Spleen (tissue), 11 donors: ENCODE measurements at regions not wholly inside any gene's neighbourhood (a gene's known extent, or its start where the extent isn't known, plus 50 kb on each side); places are given as distances from the start of the nearest gene placed in this dataset.
"Not testable (repeated sequence)": the region's sequence is repeated elsewhere in the genome, so short reads cannot be mapped to it uniquely, and the experiment has no call there.

Experiments
- DNase-seq: peaks from one replicate; pipeline ENCODE4 v3.0.0-alpha.2; 2020
- H3K27ac ChIP-seq, 8 donors: fragments of 200-600 bp; sonication (generic) in 7 of 8; 1 replicate in 4 of 8; 2 replicates in 4 of 8; pipeline versions ENCODE4 v1.5.0 to v1.8.0; 2016 to 2021; ENCODE audit warnings: inconsistent platforms in 4 of 8, mild to moderate bottlenecking in 4 of 8, moderate library complexity in 1 of 8
- H3K27me3 ChIP-seq, 7 donors: fragments of 200-600 bp; sonication (generic) in 6 of 7; replicated peaks in 1 of 7; 1 replicate in 4 of 7; 2 replicates in 3 of 7; pipeline versions ENCODE4 v1.5.0 to v1.8.0; 2016 to 2021; ENCODE audit warnings: inconsistent platforms in 3 of 7, mild to moderate bottlenecking in 1 of 7
- H3K36me3 ChIP-seq, 6 donors: fragments of 200-600 bp; sonication (generic) in 5 of 6; 1 replicate in 4 of 6; 2 replicates in 2 of 6; pipeline versions ENCODE4 v1.5.0 to v1.8.0; 2016 to 2021; ENCODE audit warnings: inconsistent platforms in 2 of 6
- H3K4me1 ChIP-seq, 6 donors: fragments of 200-600 bp; sonication (generic) in 5 of 6; 1 replicate in 3 of 6; 2 replicates in 3 of 6; pipeline versions ENCODE4 v1.5.0 to v1.8.0; 2016 to 2021; ENCODE audit warnings: inconsistent platforms in 3 of 6
- H3K4me3 ChIP-seq, 8 donors: fragments of 200-600 bp; sonication (generic) in 7 of 8; 1 replicate in 4 of 8; 2 replicates in 4 of 8; pipeline versions ENCODE4 v1.5.0 to v1.8.0; 2016 to 2021; ENCODE audit warnings: inconsistent platforms in 4 of 8, mild to moderate bottlenecking in 4 of 8, moderate library complexity in 2 of 8
- H3K9me3 ChIP-seq, 8 donors: fragments of 200-600 bp; sonication (generic) in 7 of 8; 1 replicate in 4 of 8; 2 replicates in 4 of 8; pipeline versions ENCODE4 v1.5.0 to v1.8.0; 2016 to 2021; ENCODE audit warnings: inconsistent platforms in 4 of 8
- POLR2A ChIP-seq, 3 donors: fragments of 450-650 bp; IDR thresholded peaks; one replicate each; pipeline ENCODE4 v1.5.1; 2017; ENCODE audit warnings: antibody characterized with exemption in 3 of 3, mild to moderate bottlenecking in 1 of 3
- POLR2AphosphoS5 ChIP-seq, 3 donors: sonication (generic); formaldehyde crosslinking; IDR thresholded peaks; one replicate each; pipeline ENCODE4 v1.5.1; 2017; ENCODE audit warnings: antibody characterized with exemption in 3 of 3
- WGBS, 5 donors: extraction: QIAGEN DNeasy Blood & Tissue Kit in 3 of 5; methylation state at CpG; one replicate each; pipeline versions ENCODE4 v1.1.5 to v1.1.7; 2013 to 2018; 5-methylcytosine and 5-hydroxymethylcytosine counted together
- intact Hi-C: fragments of 100-400 bp; cut with DNase I; formaldehyde crosslinking; loops from one replicate; pipeline ENCODE4 v1.15.0; 2023; ENCODE audit warnings: low total_unique reads
- TF ChIP-seq, protein P1 (sequence below), 11 experiments: fragments of 200-600 bp in 7 of 11; fragments of 450-650 bp in 4 of 11; sonication (generic) in 4 of 11; IDR thresholded peaks in 8 of 11; conservative IDR thresholded peaks in 3 of 11; 1 replicate in 7 of 11; 2 replicates in 4 of 11; pipeline versions ENCODE4 v1.4.0 to v1.8.0; 2016 to 2021; ENCODE audit warnings: antibody characterized with exemption in 11 of 11, inconsistent platforms in 4 of 11, mild to moderate bottlenecking in 1 of 11
- donor health status: healthy with polysubstance abuse.
- donor health status: DM: no; HTN: no; CAD: no; lungs with moderate emphysema.
- donor health status: DM: no; HTN: no; CAD: no.
- donor health status: Bipolar disorder and iron deficiency.
- donor health status: healthy.
- donor health status: DM: no; HTN: no; CAD: no.
- donor health status: DM: yes; HTN: yes; CAD: no.

DNA sequence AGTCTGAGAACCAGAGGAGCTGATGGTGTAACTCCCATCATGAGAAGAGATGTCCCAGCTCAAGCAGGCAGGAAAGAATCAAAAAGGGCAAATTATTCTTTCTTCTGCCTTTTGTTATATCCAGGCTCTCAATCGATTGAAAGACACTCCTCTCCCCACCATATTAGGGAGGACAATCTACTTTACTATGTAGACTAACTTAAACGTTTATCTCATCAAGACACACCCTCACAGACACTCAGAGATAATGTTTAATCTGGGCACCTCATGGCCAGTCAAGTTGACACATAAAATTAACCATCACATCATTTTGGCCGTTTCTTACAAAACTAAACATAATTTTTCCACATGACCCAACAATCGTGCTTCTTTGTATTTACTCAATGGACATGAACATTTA, 534.3 kb upstream of the RORB start:
- intact Hi-C loops = no loop called here
- Histone ChIP-seq H3K4me3 (no peak overlapping the region), H3K4me1 (no peaks in the 10 kb centered on the region), H3K27ac (no peak overlapping the region), H3K9me3 (peaks cover 0 to 10% (median 0%) of the 10 kb centered on the region in 8 donors), H3K36me3 (no peaks in the 10 kb centered on the region), H3K27me3 (no peaks in the 10 kb centered on the region)
- no peak for TF ChIP-seq POLR2A (IDR thresholded peaks at IDR 0.05)
- TF ChIP-seq, protein P1, sequence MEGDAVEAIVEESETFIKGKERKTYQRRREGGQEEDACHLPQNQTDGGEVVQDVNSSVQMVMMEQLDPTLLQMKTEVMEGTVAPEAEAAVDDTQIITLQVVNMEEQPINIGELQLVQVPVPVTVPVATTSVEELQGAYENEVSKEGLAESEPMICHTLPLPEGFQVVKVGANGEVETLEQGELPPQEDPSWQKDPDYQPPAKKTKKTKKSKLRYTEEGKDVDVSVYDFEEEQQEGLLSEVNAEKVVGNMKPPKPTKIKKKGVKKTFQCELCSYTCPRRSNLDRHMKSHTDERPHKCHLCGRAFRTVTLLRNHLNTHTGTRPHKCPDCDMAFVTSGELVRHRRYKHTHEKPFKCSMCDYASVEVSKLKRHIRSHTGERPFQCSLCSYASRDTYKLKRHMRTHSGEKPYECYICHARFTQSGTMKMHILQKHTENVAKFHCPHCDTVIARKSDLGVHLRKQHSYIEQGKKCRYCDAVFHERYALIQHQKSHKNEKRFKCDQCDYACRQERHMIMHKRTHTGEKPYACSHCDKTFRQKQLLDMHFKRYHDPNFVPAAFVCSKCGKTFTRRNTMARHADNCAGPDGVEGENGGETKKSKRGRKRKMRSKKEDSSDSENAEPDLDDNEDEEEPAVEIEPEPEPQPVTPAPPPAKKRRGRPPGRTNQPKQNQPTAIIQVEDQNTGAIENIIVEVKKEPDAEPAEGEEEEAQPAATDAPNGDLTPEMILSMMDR (IDR thresholded peaks at IDR 0.05 in 8 of 11, conservative IDR thresholded peaks at IDR 0.05 in 3 of 11) = no peak
- TF ChIP-seq POLR2AphosphoS5 (IDR thresholded peaks at IDR 0.05) = no peak
- WGBS, 5 donors = 65 to 78% (median 71%) methylated on average over 4 of the region's 4 CpGs
- no peak for DNase-seq

DNA sequence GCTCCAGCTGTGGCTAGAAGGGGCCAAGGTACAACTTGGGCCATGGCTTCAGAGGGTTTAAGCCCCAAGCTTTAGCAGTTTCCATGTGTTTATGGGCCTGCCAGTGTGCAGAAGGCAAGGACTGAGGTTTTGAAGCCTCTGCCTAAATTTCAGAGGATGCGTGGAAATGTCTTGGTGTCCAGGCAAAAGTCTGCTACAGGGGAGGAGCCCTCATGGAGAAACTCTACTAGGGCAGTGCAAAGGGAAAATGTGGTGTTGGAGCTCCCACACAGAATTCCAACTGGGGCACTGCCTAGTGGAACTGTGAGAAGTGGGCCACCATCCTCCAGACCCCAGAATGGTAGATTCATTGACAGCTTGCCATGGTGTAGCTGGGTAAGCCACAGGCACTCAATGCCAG, 527.2 kb upstream of the RORB start:
- intact Hi-C loops = no loop called here
- no peaks in the 10 kb centered on the region for H3K36me3 ChIP-seq
- no peak for DNase-seq
- peaks cover 0 to 38% (median 15%) of the 10 kb centered on the region in 8 donors for H3K9me3 ChIP-seq
- TF ChIP-seq, protein P1 (IDR thresholded peaks at IDR 0.05 in 8 of 11, conservative IDR thresholded peaks at IDR 0.05 in 3 of 11) = no peak
- TF ChIP-seq POLR2A (IDR thresholded peaks at IDR 0.05) (no peak), POLR2AphosphoS5 (IDR thresholded peaks at IDR 0.05) (no peak)
- WGBS, 5 donors = 75 to 99% (median 90%) methylated on average over 1 of the region's 1 CpG
- H3K27me3 ChIP-seq = no peaks in the 10 kb centered on the region
- no peaks in the 10 kb centered on the region for H3K4me1 ChIP-seq
- H3K27ac ChIP-seq = no peak overlapping the region
- no peak overlapping the region for H3K4me3 ChIP-seq

DNA sequence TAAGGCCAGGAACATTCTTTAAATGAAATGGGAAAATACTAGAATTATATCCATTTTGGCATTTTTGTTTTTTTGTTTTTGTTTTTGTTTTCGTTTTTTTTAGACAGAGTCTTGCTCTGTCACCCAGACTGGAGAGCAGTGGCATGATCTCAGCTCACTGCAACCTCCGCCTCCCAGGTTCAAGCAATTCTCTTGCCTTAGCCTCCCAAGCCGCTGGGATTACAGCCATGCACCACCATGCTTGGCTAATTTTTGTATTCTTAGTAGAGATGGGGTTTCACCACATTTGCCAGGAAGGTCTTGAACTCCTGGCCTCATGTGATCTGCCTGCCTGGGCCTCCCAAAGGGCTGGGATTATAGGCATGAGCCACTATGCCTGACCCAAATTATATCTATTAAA, 520.7 kb upstream of the RORB start:
- DNase-seq, intact Hi-C loops, H3K9me3 ChIP-seq, H3K4me3 ChIP-seq, H3K36me3 ChIP-seq, H3K27ac ChIP-seq, H3K4me1 ChIP-seq, H3K27me3 ChIP-seq: not testable (repeated sequence)
- WGBS, 5 donors = 71 to 83% (median 80%) methylated on average over 3 of the region's 3 CpGs

DNA sequence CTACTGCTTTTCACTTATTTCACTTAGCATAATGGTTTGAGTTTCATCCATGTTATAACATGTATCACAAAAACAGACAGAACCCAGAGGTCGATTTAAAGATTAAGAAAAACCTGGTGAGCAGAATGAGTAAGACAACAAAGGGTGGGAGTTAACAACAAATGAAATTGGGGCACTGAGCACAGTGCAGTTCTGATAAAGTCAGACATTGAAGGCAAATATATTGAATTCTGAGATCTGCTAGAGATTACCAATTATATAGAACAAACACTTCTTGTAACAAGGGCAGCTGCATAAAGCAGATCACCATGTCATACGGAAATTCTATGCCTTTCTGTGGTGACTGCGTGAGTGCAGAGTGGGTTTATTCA, 517.3 kb upstream of the RORB start:
- intact Hi-C loops = no loop called here
- Histone ChIP-seq H3K27ac (no peak overlapping the region), H3K27me3 (no peaks in the 10 kb centered on the region), H3K9me3 (peaks cover 0 to 8% (median 0%) of the 10 kb centered on the region in 8 donors), H3K4me1 (no peaks in the 10 kb centered on the region), H3K4me3 (no peak overlapping the region), H3K36me3 (no peaks in the 10 kb centered on the region)
- TF ChIP-seq POLR2AphosphoS5 (IDR thresholded peaks at IDR 0.05) (no peak), POLR2A (IDR thresholded peaks at IDR 0.05) (no peak)
- TF ChIP-seq, protein P1 (IDR thresholded peaks at IDR 0.05 in 8 of 11, conservative IDR thresholded peaks at IDR 0.05 in 3 of 11) = no peak
- 72 to 83% (median 76%) methylated on average over 3 of the region's 3 CpGs for WGBS, 5 donors
- no peak for DNase-seq

DNA sequence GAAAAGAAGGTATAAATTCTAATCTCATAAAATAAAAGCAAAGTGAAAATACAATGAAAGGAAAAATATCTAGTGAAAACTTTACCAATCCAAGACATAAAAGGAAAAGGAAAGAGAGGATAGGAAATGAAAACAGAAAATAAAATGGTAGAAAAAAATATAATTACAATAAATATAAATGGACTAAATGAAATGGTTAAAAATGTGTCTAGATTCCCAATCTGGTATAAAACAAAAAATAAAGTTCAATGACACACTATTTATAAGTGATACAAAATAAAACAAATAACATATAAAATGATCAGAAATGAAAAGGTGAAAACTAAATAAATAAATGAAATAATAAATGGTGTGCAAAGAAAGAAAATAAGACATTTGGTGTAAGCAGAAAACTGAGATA, 516.4 kb upstream of the RORB start:
- Histone ChIP-seq H3K4me3 (no peak overlapping the region), H3K36me3 (no peaks in the 10 kb centered on the region), H3K27me3 (no peaks in the 10 kb centered on the region), H3K27ac (no peak overlapping the region), H3K4me1 (no peaks in the 10 kb centered on the region), H3K9me3 (peaks cover 0 to 14% (median 0%) of the 10 kb centered on the region in 8 donors)
- DNase-seq = no peak
- intact Hi-C loops = no loop called here
- no peak for TF ChIP-seq POLR2AphosphoS5 (IDR thresholded peaks at IDR 0.05)
- TF ChIP-seq, protein P1 (IDR thresholded peaks at IDR 0.05 in 8 of 11, conservative IDR thresholded peaks at IDR 0.05 in 3 of 11) = no peak
- no peak for TF ChIP-seq POLR2A (IDR thresholded peaks at IDR 0.05)
